RWPE1 (cell line): ENCODE measurements at regions not wholly inside any gene's neighbourhood (a gene's known extent, or its start where the extent isn't known, plus 50 kb on each side); places are given as distances from the start of the nearest gene placed in this dataset.

Experiments used
- CTCF ChIA-PET: fragments of 350-600 bp; sonication (Branson Sonifier 250); formaldehyde crosslinking; extraction: SDS; loops from one replicate; lab custom pipeline; 2021; lab: Yijun Ruan, JAX
- POLR2A ChIA-PET: fragments of 400-600 bp; formaldehyde crosslinking; extraction: SDS; loops from one replicate; lab custom pipeline; 2020; ENCODE audit warnings: antibody characterized with exemption; ENCODE audit not compliant: low non-redundant PET; lab: Yijun Ruan, JAX
- DNase-seq: peaks from one replicate; pipeline ENCODE4 v3.0.0; 2012; ENCODE audit warnings: low spot score
- H3K27ac ChIP-seq: fragments of 450-650 bp; 2 replicates; pipeline ENCODE4 v1.5.1; 2017
- TF ChIP-seq, protein P1 (sequence below): fragments of 450-650 bp; conservative IDR thresholded peaks from 2 replicates; pipeline ENCODE4 v1.5.1; 2017; ENCODE audit warnings: low read depth, mild to moderate bottlenecking

DNA sequence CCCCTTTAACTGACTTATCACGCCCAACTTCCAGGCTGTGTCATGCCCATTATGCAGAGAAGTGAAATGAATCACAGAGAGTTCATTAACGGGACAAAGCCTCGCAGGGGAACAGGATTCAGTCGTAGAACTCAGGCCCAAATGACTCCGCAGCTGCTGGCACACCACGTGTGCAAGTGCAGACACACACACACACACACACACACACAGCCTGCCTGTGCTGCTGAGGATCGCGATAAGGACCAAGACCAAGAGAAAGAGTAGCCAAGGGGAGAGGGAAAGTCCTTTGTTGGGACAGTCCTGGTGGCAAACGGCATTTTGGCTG lies 90.0 kb upstream of the TAF1B start:
- ChIA-PET POLR2A (interaction anchor here (0.6 to 1.0 kb wide), 3 partner anchors 17 to 50 kb away, joined by 3 to 5 read pairs (median 3); no protein-coding TSS in a partner anchor), CTCF (interaction anchor here (0.5 to 3.3 kb wide), 5 partner anchors 17 to 49 kb away, joined by 3 to 23 read pairs (median 4); no protein-coding TSS in a partner anchor)
- peak overlapping the region; percentile 99 for H3K27ac ChIP-seq
- TF ChIP-seq, protein P1, sequence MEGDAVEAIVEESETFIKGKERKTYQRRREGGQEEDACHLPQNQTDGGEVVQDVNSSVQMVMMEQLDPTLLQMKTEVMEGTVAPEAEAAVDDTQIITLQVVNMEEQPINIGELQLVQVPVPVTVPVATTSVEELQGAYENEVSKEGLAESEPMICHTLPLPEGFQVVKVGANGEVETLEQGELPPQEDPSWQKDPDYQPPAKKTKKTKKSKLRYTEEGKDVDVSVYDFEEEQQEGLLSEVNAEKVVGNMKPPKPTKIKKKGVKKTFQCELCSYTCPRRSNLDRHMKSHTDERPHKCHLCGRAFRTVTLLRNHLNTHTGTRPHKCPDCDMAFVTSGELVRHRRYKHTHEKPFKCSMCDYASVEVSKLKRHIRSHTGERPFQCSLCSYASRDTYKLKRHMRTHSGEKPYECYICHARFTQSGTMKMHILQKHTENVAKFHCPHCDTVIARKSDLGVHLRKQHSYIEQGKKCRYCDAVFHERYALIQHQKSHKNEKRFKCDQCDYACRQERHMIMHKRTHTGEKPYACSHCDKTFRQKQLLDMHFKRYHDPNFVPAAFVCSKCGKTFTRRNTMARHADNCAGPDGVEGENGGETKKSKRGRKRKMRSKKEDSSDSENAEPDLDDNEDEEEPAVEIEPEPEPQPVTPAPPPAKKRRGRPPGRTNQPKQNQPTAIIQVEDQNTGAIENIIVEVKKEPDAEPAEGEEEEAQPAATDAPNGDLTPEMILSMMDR: no peak
- peak; percentile 88 for DNase-seq

- peak overlapping the region; percentile 99 for H3K27ac ChIP-seq
- DNase-seq: peak; percentile 66
- ChIA-PET CTCF (interaction anchor here (0.5 to 3.3 kb wide), 4 partner anchors 16 to 49 kb away, joined by 3 to 23 read pairs (median 4); no protein-coding TSS in a partner anchor), POLR2A (interaction anchor here (0.6 to 1.0 kb wide), 4 partner anchors 44 to 125 kb away, joined by 3 to 5 read pairs (median 4); partner anchors contain the start of gene YWHAQ)
- TF ChIP-seq, protein P1: no peak
Observed at GRCh38 chr2:9753665-9754531, 89.4 kb upstream of the TAF1B start.

DNA sequence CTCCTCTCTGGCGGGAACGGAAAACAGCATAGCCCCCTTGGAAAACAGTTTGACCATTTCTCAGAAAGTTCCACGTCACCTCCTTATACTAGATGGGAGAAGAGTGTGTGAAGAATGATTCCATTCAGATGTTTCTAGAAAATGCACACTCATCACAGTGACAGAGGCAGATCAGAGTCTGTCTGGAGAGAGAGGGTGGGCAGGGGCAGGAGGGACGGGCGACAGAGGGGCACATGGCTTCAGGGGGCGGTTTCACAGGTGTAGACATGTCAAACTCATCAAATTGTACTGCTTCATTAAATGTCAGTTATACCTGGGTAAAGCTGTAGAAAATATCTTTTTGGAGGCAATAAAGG lies 88.8 kb upstream of the TAF1B start:
- DNase-seq: no peak
- CTCF ChIA-PET: interaction anchor here (3.3 kb wide), 1 partner anchor 16 kb away, joined by 23 read pairs; no protein-coding TSS in a partner anchor
- H3K27ac ChIP-seq: peak overlapping the region; percentile 99
- POLR2A ChIA-PET: interaction anchor here (0.9 kb wide), 1 partner anchor 123 kb away, joined by 3 read pairs; the partner anchor contains the start of gene YWHAQ
- TF ChIP-seq, protein P1: no peak

DNA sequence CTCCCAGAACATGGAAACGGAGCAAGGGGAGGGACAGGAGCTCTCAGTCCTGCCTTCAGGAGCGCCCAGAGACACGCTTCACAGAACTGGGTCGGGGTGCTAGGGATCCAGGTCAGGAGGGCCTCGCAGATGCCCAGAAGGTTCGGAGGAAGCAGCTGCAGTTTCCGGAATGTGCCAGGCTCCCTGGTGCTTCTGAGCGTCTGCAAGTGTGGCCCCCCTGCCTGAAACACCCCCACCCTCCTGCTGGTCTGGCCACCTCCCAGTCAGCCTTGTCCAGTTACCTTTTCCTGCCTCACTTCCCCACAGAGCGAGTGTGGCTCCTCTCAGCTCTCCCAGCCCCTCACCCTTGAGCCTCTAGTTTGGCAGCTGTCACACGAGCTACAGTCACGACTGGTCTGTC lies 88.3 kb upstream of the TAF1B start:
- H3K27ac ChIP-seq: peak overlapping the region; percentile 99
- TF ChIP-seq, protein P1: no peak
- CTCF ChIA-PET: interaction anchor here (3.3 kb wide), 1 partner anchor 15 kb away, joined by 23 read pairs; no protein-coding TSS in a partner anchor
- POLR2A ChIA-PET: no interaction called here
- DNase-seq: no peak

GRCh38 chr2:9755638-9756037 lies 87.6 kb upstream of the TAF1B start:
- CTCF ChIA-PET: no interaction called here
- DNase-seq: no peak
- H3K27ac ChIP-seq: no peak overlapping the region
- POLR2A ChIA-PET: no interaction called here
- TF ChIP-seq, protein P1: no peak

GRCh38 chr2:9756692-9757250 lies 86.5 kb upstream of the TAF1B start:
- no peak for DNase-seq
- ChIA-PET POLR2A (no interaction called here), CTCF (no interaction called here)
- H3K27ac ChIP-seq: no peak overlapping the region
- TF ChIP-seq, protein P1: no peak
